H9 (cell line): ENCODE measurements at regions not wholly inside any gene's neighbourhood (a gene's known extent, or its start where the extent isn't known, plus 50 kb on each side); places are given as distances from the start of the nearest gene placed in this dataset.

Experiments used
- DNase-seq: peaks from one replicate; pipeline ENCODE4 v3.0.0-alpha.2; 2017
- H2AFZ ChIP-seq: one replicate; pipeline ENCODE4 v1.6.1; 2013; ENCODE audit warnings: mild to moderate bottlenecking, low read length, control low read depth, moderate library complexity
- H2AK5ac ChIP-seq: 2 replicates; pipeline ENCODE4 v1.6.1; 2013; ENCODE audit warnings: low read length, control low read depth, mixed read lengths; ENCODE audit not compliant: insufficient read length
- H2BK120ac ChIP-seq: one replicate; pipeline ENCODE4 v1.6.1; 2013; ENCODE audit warnings: low read depth, mild to moderate bottlenecking, low read length, control low read depth, inconsistent platforms; ENCODE audit not compliant: poor library complexity, severe bottlenecking
- H2BK12ac ChIP-seq: 2 replicates; pipeline ENCODE4 v1.6.1; 2013; ENCODE audit warnings: low read length, control low read depth, mixed read lengths, low read depth; ENCODE audit not compliant: insufficient read length
- H2BK15ac ChIP-seq: 2 replicates; pipeline ENCODE4 v1.6.1; 2013; ENCODE audit warnings: low read depth, low read length, control low read depth
- H2BK20ac ChIP-seq: one replicate; pipeline ENCODE4 v1.6.1; 2013; ENCODE audit warnings: low read depth, mild to moderate bottlenecking, low read length, control low read depth, inconsistent platforms; ENCODE audit not compliant: poor library complexity, severe bottlenecking
- H2BK5ac ChIP-seq: 2 replicates; pipeline ENCODE4 v1.6.1; 2013; ENCODE audit warnings: low read length, control low read depth, mixed read lengths; ENCODE audit not compliant: insufficient read length
- H3K14ac ChIP-seq: 2 replicates; pipeline ENCODE4 v1.6.1; 2013; ENCODE audit warnings: low read length, control low read depth; ENCODE audit not compliant: insufficient read depth
- H3K18ac ChIP-seq: 2 replicates; pipeline ENCODE4 v1.6.1; 2013; ENCODE audit warnings: low read depth, mild to moderate bottlenecking, mixed read lengths, low read length, control low read depth; ENCODE audit not compliant: insufficient read length
- H3K23ac ChIP-seq: 2 replicates; pipeline ENCODE4 v1.6.1; 2013; ENCODE audit warnings: low read length, control low read depth, mixed read lengths, low read depth; ENCODE audit not compliant: insufficient read length
- H3K23me2 ChIP-seq: 2 replicates; pipeline ENCODE4 v1.6.1; 2013; ENCODE audit warnings: low read depth, mild to moderate bottlenecking, mixed read lengths, low read length, control low read depth; ENCODE audit not compliant: insufficient read length, poor library complexity, severe bottlenecking
- H3K27ac ChIP-seq: 2 replicates; pipeline ENCODE4 v1.5.1; 2013; ENCODE audit warnings: low read length, control low read depth, mixed read lengths, low read depth; ENCODE audit not compliant: insufficient read length
- H3K27me3 ChIP-seq: 2 replicates; pipeline ENCODE4 v1.6.1; 2013; ENCODE audit warnings: low read length, control low read depth, inconsistent platforms; ENCODE audit not compliant: insufficient read depth
- H3K4ac ChIP-seq: 2 replicates; pipeline ENCODE4 v1.6.1; 2013; ENCODE audit warnings: low read depth, mild to moderate bottlenecking, control low read depth, inconsistent platforms, low read length, moderate library complexity
- H3K4me1 ChIP-seq: 2 replicates; pipeline ENCODE4 v1.6.1; 2013; ENCODE audit warnings: low read length, control low read depth, inconsistent platforms; ENCODE audit not compliant: insufficient read depth
- H3K4me2 ChIP-seq: 2 replicates; pipeline ENCODE4 v1.6.1; 2013; ENCODE audit warnings: low read length, control low read depth, mixed read lengths; ENCODE audit not compliant: insufficient read length, insufficient read depth
- H3K56ac ChIP-seq: 2 replicates; pipeline ENCODE4 v1.6.1; 2013; ENCODE audit warnings: low read depth, mild to moderate bottlenecking, mixed read lengths, low read length, control low read depth; ENCODE audit not compliant: insufficient read length
- H3K79me1 ChIP-seq: 2 replicates; pipeline ENCODE4 v1.6.1; 2013; ENCODE audit warnings: low read depth, mild to moderate bottlenecking, moderate library complexity, low read length, control low read depth, inconsistent platforms; ENCODE audit not compliant: insufficient read depth, poor library complexity, severe bottlenecking
- H3K79me2 ChIP-seq: 2 replicates; pipeline ENCODE4 v1.6.1; 2013; ENCODE audit warnings: low read length, control low read depth, inconsistent platforms; ENCODE audit not compliant: insufficient read depth
- H3K9ac ChIP-seq: 2 replicates; pipeline ENCODE4 v1.6.1; 2013; ENCODE audit warnings: low read length, control low read depth, mixed read lengths; ENCODE audit not compliant: insufficient read length; ENCODE audit errors: extremely low read depth
- H3K9me3 ChIP-seq: one replicate; pipeline ENCODE4 v1.6.1; 2013; ENCODE audit warnings: low read depth, low read length, inconsistent platforms; ENCODE audit not compliant: control insufficient read depth
- H3T11ph ChIP-seq: one replicate; pipeline ENCODE4 v1.6.1; 2013; ENCODE audit warnings: mild to moderate bottlenecking, low read length, control low read depth, inconsistent platforms
- H4K20me1 ChIP-seq: one replicate; pipeline ENCODE4 v1.6.1; 2013; ENCODE audit not compliant: control insufficient read depth, insufficient read length, insufficient read depth
- H4K5ac ChIP-seq: 2 replicates; pipeline ENCODE4 v1.6.1; 2013; ENCODE audit warnings: low read depth, mild to moderate bottlenecking, mixed read lengths, low read length, control low read depth; ENCODE audit not compliant: insufficient read length
- H4K8ac ChIP-seq: replicated peaks from 2 replicates; pipeline ENCODE4 v1.6.1; 2013; ENCODE audit warnings: low read length, control low read depth, mixed read lengths, low read depth; ENCODE audit not compliant: insufficient read length
- H4K91ac ChIP-seq: 2 replicates; pipeline ENCODE4 v1.6.1; 2013; ENCODE audit warnings: low read depth, mild to moderate bottlenecking, moderate library complexity, mixed read lengths, low read length, control low read depth; ENCODE audit not compliant: insufficient read length
- H3K27ac Mint-ChIP-seq, 3 experiments: 2 replicates in 2 of 3; 3 replicates in 1 of 3; pipeline ENCODE4 v1.8.0; 2020 to 2021; ENCODE audit warnings: mixed read lengths in 3 of 3, mild to moderate bottlenecking in 1 of 3, moderate library complexity in 1 of 3
- H3K27me3 Mint-ChIP-seq: 2 replicates; pipeline ENCODE4 v1.8.0; 2021; ENCODE audit warnings: low read depth, mild to moderate bottlenecking, moderate library complexity, mixed read lengths
- H3K36me3 Mint-ChIP-seq, 3 experiments: 2 replicates in 2 of 3; 3 replicates in 1 of 3; pipeline ENCODE4 v1.8.0; 2020 to 2021; ENCODE audit warnings: low read depth in 3 of 3, mixed read lengths in 3 of 3; ENCODE audit not compliant: insufficient read depth in 1 of 3
- H3K4me1 Mint-ChIP-seq, 2 experiments: 2 replicates each; pipeline ENCODE4 v1.8.0; 2020; ENCODE audit warnings: mixed read lengths in 2 of 2
- H3K4me3 Mint-ChIP-seq, 2 experiments: 2 replicates in 1 of 2; 3 replicates in 1 of 2; pipeline ENCODE4 v1.8.0; 2020 to 2021; ENCODE audit warnings: mild to moderate bottlenecking in 2 of 2, mixed read lengths in 2 of 2, moderate library complexity in 1 of 2
- H3K9me3 Mint-ChIP-seq, 2 experiments: 2 replicates in 1 of 2; 3 replicates in 1 of 2; pipeline ENCODE4 v1.8.0; 2020; ENCODE audit warnings: mild to moderate bottlenecking in 2 of 2, mixed read lengths in 2 of 2, moderate library complexity in 1 of 2
- TF ChIP-seq, protein P1 (sequence below): fragments of 200-600 bp; sonication (generic); conservative IDR thresholded peaks from 3 replicates; pipeline ENCODE4 v1.8.0; 2021; ENCODE audit warnings: antibody characterized with exemption, mild to moderate bottlenecking

DNA sequence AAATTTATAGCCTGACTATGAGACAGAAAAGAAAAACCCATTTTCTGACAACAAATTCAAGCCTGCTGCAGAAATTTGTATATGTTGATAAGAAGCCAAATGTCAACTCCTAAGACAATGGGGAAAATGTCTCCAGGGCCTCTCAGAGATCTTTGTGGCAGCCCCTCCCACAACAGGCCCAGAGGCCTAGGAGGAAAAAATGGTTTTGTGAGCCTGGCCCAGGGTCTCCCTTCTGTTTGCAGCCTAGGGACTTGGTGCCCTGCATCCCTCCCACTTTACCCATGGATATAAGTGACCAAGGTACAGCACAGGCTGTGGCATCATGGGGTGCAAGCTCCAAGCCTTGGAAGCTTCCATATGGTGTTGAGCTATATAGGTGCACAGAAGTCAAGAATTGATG, 740.2 kb downstream of the SEMA5A start:
- H3K23ac ChIP-seq = no peak overlapping the region

More for the DNA sequence above, 740.2 kb downstream of the SEMA5A start:
- Histone ChIP-seq H3K56ac (no peak overlapping the region), H4K5ac (no peak overlapping the region), H3K18ac (no peak overlapping the region), H3K9ac (no peak overlapping the region), H2BK5ac (no peak overlapping the region), H3K27ac (no peak overlapping the region), H3K9me3 (peaks cover 9% of the 10 kb centered on the region), H2BK15ac (no peak overlapping the region), H2AFZ (no peak overlapping the region), H2BK120ac (no peak overlapping the region), H4K20me1 (no peaks in the 10 kb centered on the region), H3K27me3 (no peaks in the 10 kb centered on the region), H4K8ac (no peak overlapping the region), H3K4ac (no peak overlapping the region), H3T11ph (no peak overlapping the region), H2AK5ac (no peak overlapping the region), H3K79me1 (no peaks in the 10 kb centered on the region), H3K14ac (no peak overlapping the region), H3K4me2 (no peak overlapping the region), H3K23me2 (no peaks in the 10 kb centered on the region), H4K91ac (no peak overlapping the region), H3K79me2 (no peaks in the 10 kb centered on the region), H2BK12ac (no peak overlapping the region), H3K4me1 (no peaks in the 10 kb centered on the region), H2BK20ac (no peak overlapping the region)
- TF ChIP-seq, protein P1, sequence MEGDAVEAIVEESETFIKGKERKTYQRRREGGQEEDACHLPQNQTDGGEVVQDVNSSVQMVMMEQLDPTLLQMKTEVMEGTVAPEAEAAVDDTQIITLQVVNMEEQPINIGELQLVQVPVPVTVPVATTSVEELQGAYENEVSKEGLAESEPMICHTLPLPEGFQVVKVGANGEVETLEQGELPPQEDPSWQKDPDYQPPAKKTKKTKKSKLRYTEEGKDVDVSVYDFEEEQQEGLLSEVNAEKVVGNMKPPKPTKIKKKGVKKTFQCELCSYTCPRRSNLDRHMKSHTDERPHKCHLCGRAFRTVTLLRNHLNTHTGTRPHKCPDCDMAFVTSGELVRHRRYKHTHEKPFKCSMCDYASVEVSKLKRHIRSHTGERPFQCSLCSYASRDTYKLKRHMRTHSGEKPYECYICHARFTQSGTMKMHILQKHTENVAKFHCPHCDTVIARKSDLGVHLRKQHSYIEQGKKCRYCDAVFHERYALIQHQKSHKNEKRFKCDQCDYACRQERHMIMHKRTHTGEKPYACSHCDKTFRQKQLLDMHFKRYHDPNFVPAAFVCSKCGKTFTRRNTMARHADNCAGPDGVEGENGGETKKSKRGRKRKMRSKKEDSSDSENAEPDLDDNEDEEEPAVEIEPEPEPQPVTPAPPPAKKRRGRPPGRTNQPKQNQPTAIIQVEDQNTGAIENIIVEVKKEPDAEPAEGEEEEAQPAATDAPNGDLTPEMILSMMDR = no peak
- Mint-ChIP-seq H3K27ac (no peak overlapping the region), H3K27me3 (no peaks in the 10 kb centered on the region; the same call in 1 of the 2 replicates), H3K4me3 (no peak overlapping the region), H3K9me3 (peaks cover 61 to 67% of the 10 kb centered on the region in 2 experiments), H3K4me1 (no peaks in the 10 kb centered on the region), H3K36me3 (peaks cover 14 to 44% (median 18%) of the 10 kb centered on the region in 3 experiments)
- DNase-seq = no peak
